ENCODE measurements at regions not wholly inside any gene's neighbourhood (a gene's known extent, or its start where the extent isn't known, plus 50 kb on each side); places are given as distances from the start of the nearest gene placed in this dataset.

DNA sequence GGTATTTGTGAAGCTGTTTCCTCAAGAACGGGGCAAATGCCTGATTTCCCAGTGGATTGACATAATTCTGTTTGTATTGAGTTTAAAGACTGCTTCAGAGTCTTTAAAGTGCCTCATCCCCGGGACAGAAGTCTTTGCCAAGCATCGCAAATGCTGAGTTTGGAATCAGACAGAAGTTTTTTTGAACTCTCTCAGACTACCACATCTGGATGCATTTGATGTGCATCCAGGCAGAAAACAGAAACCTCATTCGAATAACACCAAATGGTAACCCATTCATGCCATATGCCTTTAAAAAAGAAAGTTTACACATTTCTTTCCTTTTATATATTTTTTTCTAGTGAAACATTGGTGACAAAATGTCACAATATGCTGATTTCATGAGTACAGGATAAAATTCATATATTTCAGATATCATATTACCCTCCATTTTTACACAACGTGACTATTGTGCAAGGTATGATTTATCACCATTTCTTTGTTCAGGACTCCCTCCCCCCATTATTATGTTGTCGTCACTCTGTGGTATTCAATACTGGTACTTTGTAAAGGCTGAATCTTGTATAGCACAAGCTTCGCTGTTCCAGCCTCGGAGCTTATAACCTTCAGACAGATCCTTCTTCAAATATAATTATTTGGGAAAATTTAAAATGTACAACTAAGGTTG is 91.1 kb downstream of the ZNF608 start:
- no peak for TF ChIP-seq CTCF (IDR thresholded peaks at IDR 0.05)
- no peak for TF ChIP-seq POLR2A (IDR thresholded peaks at IDR 0.05)

All from thyroid gland (tissue), 4 donors.